Coronary artery (tissue), 2 donors: ENCODE measurements at regions not wholly inside any gene's neighbourhood (a gene's known extent, or its start where the extent isn't known, plus 50 kb on each side); places are given as distances from the start of the nearest gene placed in this dataset.
"Not testable (repeated sequence)": the region's sequence is repeated elsewhere in the genome, so short reads cannot be mapped to it uniquely, and the experiment has no call there.

ENCODE experiments used
- DNase-seq: peaks from one replicate; pipeline ENCODE4 v3.0.0-alpha.2; 2017; ENCODE audit warnings: low spot score
- H3K27ac ChIP-seq, 2 donors: fragments of 200-600 bp; sonication (generic); one replicate each; pipeline ENCODE4 v1.5.1; 2016 to 2019
- H3K4me3 ChIP-seq: fragments of 200-600 bp; sonication (generic); 2 replicates; pipeline ENCODE4 v1.5.1; 2016; ENCODE audit warnings: mild to moderate bottlenecking, moderate library complexity
- TF ChIP-seq, protein P1 (sequence below): fragments of 200-600 bp; sonication (generic); IDR thresholded peaks from one replicate; pipeline ENCODE4 v1.5.1; 2019; ENCODE audit warnings: antibody characterized with exemption

DNA sequence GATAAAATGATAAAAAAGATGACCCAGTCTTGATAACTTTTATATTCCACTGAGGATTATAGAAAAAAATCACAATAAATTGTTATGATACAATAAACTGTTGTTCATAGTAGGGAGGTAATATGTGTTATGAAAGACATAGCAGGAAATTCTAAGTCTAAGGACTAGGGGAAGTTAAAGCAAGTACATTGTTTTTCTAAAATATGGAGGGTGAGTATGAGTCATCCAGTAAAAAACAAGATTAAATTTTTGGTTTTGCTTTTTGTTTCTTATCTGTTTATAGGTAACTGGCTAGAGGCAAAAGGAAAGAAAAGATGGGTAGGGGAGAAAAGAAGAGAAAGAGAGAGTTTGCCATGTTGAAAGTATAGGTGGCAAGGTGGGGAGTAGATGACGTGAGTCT, 188.4 kb downstream of the POLR1F start:
- Histone ChIP-seq H3K4me3 (no peak overlapping the region), H3K27ac (no peak overlapping the region)
- TF ChIP-seq, protein P1, sequence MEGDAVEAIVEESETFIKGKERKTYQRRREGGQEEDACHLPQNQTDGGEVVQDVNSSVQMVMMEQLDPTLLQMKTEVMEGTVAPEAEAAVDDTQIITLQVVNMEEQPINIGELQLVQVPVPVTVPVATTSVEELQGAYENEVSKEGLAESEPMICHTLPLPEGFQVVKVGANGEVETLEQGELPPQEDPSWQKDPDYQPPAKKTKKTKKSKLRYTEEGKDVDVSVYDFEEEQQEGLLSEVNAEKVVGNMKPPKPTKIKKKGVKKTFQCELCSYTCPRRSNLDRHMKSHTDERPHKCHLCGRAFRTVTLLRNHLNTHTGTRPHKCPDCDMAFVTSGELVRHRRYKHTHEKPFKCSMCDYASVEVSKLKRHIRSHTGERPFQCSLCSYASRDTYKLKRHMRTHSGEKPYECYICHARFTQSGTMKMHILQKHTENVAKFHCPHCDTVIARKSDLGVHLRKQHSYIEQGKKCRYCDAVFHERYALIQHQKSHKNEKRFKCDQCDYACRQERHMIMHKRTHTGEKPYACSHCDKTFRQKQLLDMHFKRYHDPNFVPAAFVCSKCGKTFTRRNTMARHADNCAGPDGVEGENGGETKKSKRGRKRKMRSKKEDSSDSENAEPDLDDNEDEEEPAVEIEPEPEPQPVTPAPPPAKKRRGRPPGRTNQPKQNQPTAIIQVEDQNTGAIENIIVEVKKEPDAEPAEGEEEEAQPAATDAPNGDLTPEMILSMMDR, result no peak
- no peak for DNase-seq

DNA sequence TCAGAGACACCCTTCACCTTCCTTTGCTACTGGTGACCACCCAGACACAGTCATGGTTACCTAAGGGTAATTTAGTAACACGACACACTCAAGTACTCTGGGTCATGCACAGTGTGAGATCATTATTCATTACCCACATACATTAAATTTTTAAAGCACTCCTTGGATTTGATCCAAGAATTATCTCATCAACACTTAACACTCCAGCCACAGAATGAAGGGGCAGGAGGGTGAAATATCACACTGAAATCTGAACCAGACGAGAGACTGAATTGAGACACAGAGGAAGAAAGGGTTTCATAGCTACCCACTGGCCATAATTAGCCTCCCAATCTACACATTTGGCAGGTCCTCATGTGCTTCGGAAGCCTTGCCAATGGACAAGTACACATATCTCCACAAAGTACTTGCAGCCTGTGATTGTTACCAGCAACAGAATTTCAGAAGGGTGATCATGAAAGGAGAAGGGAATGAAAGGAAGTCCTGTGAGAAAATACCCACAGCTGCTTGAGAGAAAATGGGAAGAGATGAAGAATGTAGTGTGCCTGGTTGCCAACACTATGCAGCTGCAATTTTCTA, 189.3 kb downstream of the POLR1F start:
- Histone ChIP-seq H3K27ac (no peak overlapping the region), H3K4me3 (no peak overlapping the region)
- no peak for DNase-seq
- TF ChIP-seq, protein P1, result no peak

DNA sequence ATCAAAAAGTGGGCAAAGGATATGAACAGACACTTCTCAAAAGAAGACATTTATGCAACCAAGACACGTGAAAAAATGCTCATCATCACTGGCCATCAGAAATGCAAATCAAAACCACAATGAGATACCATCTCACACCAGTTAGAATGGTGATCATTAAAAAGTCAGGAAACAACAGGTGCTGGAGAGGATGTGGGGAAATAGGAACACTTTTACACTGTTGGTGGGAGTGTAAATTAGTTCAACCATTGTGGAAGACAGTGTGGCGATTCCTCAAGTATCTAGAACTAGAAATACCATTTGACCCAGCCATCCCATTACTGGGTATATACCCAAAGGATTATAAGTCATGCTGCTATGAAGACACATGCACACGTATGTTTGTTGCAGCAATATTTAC, 191.3 kb downstream of the POLR1F start:
- H3K4me3 ChIP-seq, H3K27ac ChIP-seq, DNase-seq: not testable (repeated sequence)

DNA sequence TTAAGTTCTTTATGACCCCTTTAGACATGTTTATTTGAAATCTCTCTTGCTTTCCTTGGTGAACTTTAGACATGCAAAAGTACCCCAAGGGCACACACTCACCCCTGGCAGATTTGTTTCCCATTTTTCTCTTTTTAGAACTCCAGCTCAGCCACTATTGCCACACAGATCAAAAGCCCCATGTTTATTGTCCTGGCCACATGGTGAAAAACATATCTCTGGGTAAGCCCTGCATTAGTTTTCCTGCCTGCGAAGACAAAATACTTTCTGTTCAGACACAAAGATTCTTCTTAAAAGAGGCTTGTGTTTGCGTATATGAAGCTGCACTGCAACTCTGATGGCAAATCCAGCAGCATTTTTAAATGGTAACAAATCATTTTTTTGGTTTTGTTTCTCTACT, 200.0 kb downstream of the POLR1F start:
- H3K27ac ChIP-seq, result no peak overlapping the region
- no peak overlapping the region for H3K4me3 ChIP-seq
- TF ChIP-seq, protein P1, result no peak
- DNase-seq, result no peak

DNA sequence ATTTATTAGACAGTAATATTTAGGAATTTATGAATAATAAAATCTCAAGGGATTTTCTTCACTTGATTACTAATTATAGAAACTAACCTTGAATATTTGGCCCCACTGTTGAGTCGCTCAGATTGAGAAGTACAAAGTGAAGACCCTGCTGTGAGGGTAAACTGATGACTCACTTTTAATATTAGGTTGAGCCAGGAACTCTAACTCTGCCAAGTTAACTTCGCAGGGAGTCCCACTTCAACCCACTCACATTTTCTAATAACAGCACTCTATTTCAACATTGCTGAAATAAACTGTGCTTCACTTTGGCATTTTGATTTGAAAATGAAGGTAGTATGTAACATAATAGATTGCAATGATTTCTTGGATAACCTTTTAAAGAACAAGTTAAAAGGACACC, 200.7 kb downstream of the POLR1F start:
- no peak overlapping the region for H3K4me3 ChIP-seq
- no peak overlapping the region for H3K27ac ChIP-seq
- TF ChIP-seq, protein P1, result no peak
- DNase-seq, result no peak

DNA sequence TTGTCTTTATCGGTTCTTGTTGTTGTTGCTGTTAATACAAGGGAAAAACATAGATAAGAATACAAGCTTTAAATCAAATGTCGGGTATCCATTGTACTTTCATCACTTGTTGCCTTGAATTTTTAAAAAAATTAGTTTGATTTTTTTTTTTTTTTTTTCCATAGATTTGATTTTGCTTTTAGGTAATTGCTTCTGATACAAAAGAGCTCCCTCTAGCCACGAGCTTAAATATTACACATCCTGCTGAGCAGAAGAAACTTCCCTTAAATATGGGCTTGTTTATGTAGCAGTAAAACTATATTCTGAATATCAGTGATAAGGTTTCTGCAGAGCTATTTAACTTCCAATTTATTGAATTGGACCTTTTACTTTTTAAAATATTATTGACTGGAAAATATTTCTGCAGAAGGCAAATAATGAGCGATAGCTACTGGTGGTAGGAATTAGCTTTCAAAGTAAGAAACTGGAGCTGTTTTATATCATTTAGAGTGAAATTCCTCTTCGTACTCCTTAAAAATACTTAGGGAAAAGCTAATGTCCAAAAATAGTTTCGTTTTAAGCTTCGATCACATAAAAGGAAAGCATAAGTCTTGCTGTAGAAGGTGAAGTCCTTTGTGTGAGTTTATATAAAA, 216.9 kb downstream of the POLR1F start:
- Histone ChIP-seq H3K27ac (no peak overlapping the region), H3K4me3 (no peak overlapping the region)
- DNase-seq, result no peak
- TF ChIP-seq, protein P1, result no peak

DNA sequence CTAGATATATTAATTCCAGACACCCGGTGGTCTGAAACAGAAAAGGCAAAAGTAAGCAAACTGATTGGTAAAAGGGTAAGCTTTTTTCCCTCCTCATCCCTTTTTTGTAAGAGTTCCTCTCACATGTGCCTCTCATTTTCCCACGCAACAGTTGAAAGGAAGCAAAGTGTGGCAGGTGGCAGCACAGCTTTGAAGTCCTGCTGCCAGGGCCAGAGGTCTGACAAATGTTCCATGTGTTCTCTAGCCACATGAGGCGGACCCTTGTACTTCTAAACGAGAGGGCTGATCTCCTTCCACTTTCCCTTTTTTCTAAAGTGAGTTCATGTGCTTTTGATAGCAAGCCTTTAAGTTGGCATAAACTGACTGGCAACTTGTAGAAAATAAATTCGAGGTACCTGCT, 217.5 kb downstream of the POLR1F start:
- no peak overlapping the region for H3K4me3 ChIP-seq
- DNase-seq, result no peak
- H3K27ac ChIP-seq, result no peak overlapping the region
- TF ChIP-seq, protein P1, result no peak
